HUES48 (cell line): ENCODE measurements at regions not wholly inside any gene's neighbourhood (a gene's known extent, or its start where the extent isn't known, plus 50 kb on each side); places are given as distances from the start of the nearest gene placed in this dataset.
A peak's percentile ranks its signal among the peaks of the same experiment; 100 is the strongest.

Source experiments
- H3K27ac ChIP-seq: one replicate; pipeline ENCODE4 v1.7.0; 2013; ENCODE audit warnings: low read depth, low read length, inconsistent platforms
- H3K27me3 ChIP-seq: 2 replicates; pipeline ENCODE4 v1.6.1; 2013; ENCODE audit warnings: mild to moderate bottlenecking, low read length; ENCODE audit not compliant: control insufficient read depth, insufficient read depth
- H3K36me3 ChIP-seq: 2 replicates; pipeline ENCODE4 v1.6.1; 2013; ENCODE audit warnings: low read length; ENCODE audit not compliant: control insufficient read depth, insufficient read depth
- H3K4me1 ChIP-seq: 2 replicates; pipeline ENCODE4 v1.6.1; 2013; ENCODE audit warnings: mild to moderate bottlenecking, low read length; ENCODE audit not compliant: control insufficient read depth, insufficient read depth
- H3K4me3 ChIP-seq: 2 replicates; pipeline ENCODE4 v1.5.1; 2013; ENCODE audit warnings: mild to moderate bottlenecking, low read depth, low read length
- H3K9ac ChIP-seq: 2 replicates; pipeline ENCODE4 v1.6.1; 2013; ENCODE audit warnings: mild to moderate bottlenecking, low read depth, low read length, moderate library complexity
- H3K9me3 ChIP-seq: 2 replicates; pipeline ENCODE4 v1.6.1; 2013; ENCODE audit warnings: low read length; ENCODE audit not compliant: control insufficient read depth, insufficient read depth

- H3K9me3 ChIP-seq: no peaks in the 10 kb centered on the region
- no peaks in the 10 kb centered on the region for H3K36me3 ChIP-seq
- H3K4me3 ChIP-seq: no peak overlapping the region
- H3K9ac ChIP-seq: no peak overlapping the region
- H3K4me1 ChIP-seq: peaks cover 6% of the 10 kb centered on the region; the same call in 1 of the 2 replicates
- peak overlapping the region; percentile 2 for H3K27ac ChIP-seq
- no peaks in the 10 kb centered on the region for H3K27me3 ChIP-seq
These were observed 78.1 kb upstream of the SPTBN1 start for GRCh38 chr2:54377901-54378493.

GRCh38 chr2:54380670-54381069 is 75.5 kb upstream of the SPTBN1 start:
- Histone ChIP-seq H3K9me3 (no peaks in the 10 kb centered on the region), H3K27me3 (no peaks in the 10 kb centered on the region), H3K9ac (no peak overlapping the region), H3K27ac (no peak overlapping the region), H3K36me3 (no peaks in the 10 kb centered on the region), H3K4me3 (no peak overlapping the region), H3K4me1 (peaks cover 11% of the 10 kb centered on the region)

- Histone ChIP-seq H3K9me3 (no peaks in the 10 kb centered on the region), H3K4me1 (peaks cover 11% of the 10 kb centered on the region)
These were observed 74.8 kb upstream of the SPTBN1 start for GRCh38 chr2:54381293-54381692.

GRCh38 chr2:54382601-54383000 is 73.5 kb upstream of the SPTBN1 start:
- Histone ChIP-seq H3K27me3 (no peaks in the 10 kb centered on the region), H3K4me3 (no peak overlapping the region), H3K27ac (no peak overlapping the region), H3K9me3 (no peaks in the 10 kb centered on the region), H3K36me3 (no peaks in the 10 kb centered on the region), H3K4me1 (peaks cover 11% of the 10 kb centered on the region), H3K9ac (no peak overlapping the region)

More at GRCh38 chr2:54381293-54381692, 74.8 kb upstream of the SPTBN1 start:
- no peaks in the 10 kb centered on the region for H3K27me3 ChIP-seq
- H3K27ac ChIP-seq: no peak overlapping the region
- H3K4me3 ChIP-seq: no peak overlapping the region
- no peak overlapping the region for H3K9ac ChIP-seq
- H3K36me3 ChIP-seq: no peaks in the 10 kb centered on the region

- no peaks in the 10 kb centered on the region for H3K36me3 ChIP-seq
- no peaks in the 10 kb centered on the region for H3K27me3 ChIP-seq
- no peaks in the 10 kb centered on the region for H3K9me3 ChIP-seq
- peak overlapping the region; percentile 28 for H3K27ac ChIP-seq
- peaks cover 5% of the 10 kb centered on the region for H3K4me1 ChIP-seq
- H3K4me3 ChIP-seq: no peak overlapping the region
- no peak overlapping the region; the same call in 1 of the 2 replicates for H3K9ac ChIP-seq
These were observed 71.6 kb upstream of the SPTBN1 start for GRCh38 chr2:54384301-54385203.

GRCh38 chr2:54385271-54385670 is 70.9 kb upstream of the SPTBN1 start:
- H3K27me3 ChIP-seq: no peaks in the 10 kb centered on the region
- no peaks in the 10 kb centered on the region for H3K36me3 ChIP-seq
- H3K4me1 ChIP-seq: peaks cover 5% of the 10 kb centered on the region
- H3K9ac ChIP-seq: no peak overlapping the region; the same call in 1 of the 2 replicates
- no peak overlapping the region for H3K27ac ChIP-seq
- no peak overlapping the region for H3K4me3 ChIP-seq
- no peaks in the 10 kb centered on the region for H3K9me3 ChIP-seq

- no peak overlapping the region for H3K27ac ChIP-seq
- H3K27me3 ChIP-seq: no peaks in the 10 kb centered on the region
- no peaks in the 10 kb centered on the region for H3K9me3 ChIP-seq
- H3K4me3 ChIP-seq: no peak overlapping the region
- H3K36me3 ChIP-seq: no peaks in the 10 kb centered on the region
- peaks cover 5% of the 10 kb centered on the region for H3K4me1 ChIP-seq
- no peak overlapping the region for H3K9ac ChIP-seq
These were observed 69.5 kb upstream of the SPTBN1 start for GRCh38 chr2:54386585-54386984.

- no peak overlapping the region for H3K27ac ChIP-seq
- H3K36me3 ChIP-seq: no peaks in the 10 kb centered on the region
- H3K9ac ChIP-seq: no peak overlapping the region
- no peak overlapping the region for H3K4me3 ChIP-seq
- H3K9me3 ChIP-seq: no peaks in the 10 kb centered on the region
- H3K27me3 ChIP-seq: no peaks in the 10 kb centered on the region
- peaks cover 5% of the 10 kb centered on the region for H3K4me1 ChIP-seq
These were observed 68.8 kb upstream of the SPTBN1 start for GRCh38 chr2:54387059-54387991.

GRCh38 chr2:54388076-54388475 is 68.1 kb upstream of the SPTBN1 start:
- peaks cover 5% of the 10 kb centered on the region for H3K4me1 ChIP-seq

GRCh38 chr2:54392555-54393324 is 63.4 kb upstream of the SPTBN1 start:
- no peaks in the 10 kb centered on the region for H3K36me3 ChIP-seq
- no peaks in the 10 kb centered on the region; the same call in 1 of the 2 replicates for H3K4me1 ChIP-seq
- H3K27ac ChIP-seq: no peak overlapping the region
- H3K9me3 ChIP-seq: no peaks in the 10 kb centered on the region
- no peak overlapping the region for H3K9ac ChIP-seq
- H3K27me3 ChIP-seq: no peaks in the 10 kb centered on the region
- H3K4me3 ChIP-seq: no peak overlapping the region

More at GRCh38 chr2:54388076-54388475, 68.1 kb upstream of the SPTBN1 start:
- H3K9ac ChIP-seq: no peak overlapping the region
- no peaks in the 10 kb centered on the region for H3K27me3 ChIP-seq
- H3K4me3 ChIP-seq: no peak overlapping the region
- H3K9me3 ChIP-seq: no peaks in the 10 kb centered on the region
- no peak overlapping the region for H3K27ac ChIP-seq
- no peaks in the 10 kb centered on the region for H3K36me3 ChIP-seq
